ENCODE measurements at regions not wholly inside any gene's neighbourhood (a gene's known extent, or its start where the extent isn't known, plus 50 kb on each side); places are given as distances from the start of the nearest gene placed in this dataset.

- TF ChIP-seq POLR2AphosphoS5 (IDR thresholded peaks at IDR 0.05; ENCODE audit: low read depth, low read length) = no peak
- TF ChIP-seq POLR2A (IDR thresholded peaks at IDR 0.05; ENCODE audit: low read depth, low read length) = no peak
Measured at GRCh38 chr3:159787794-159788205, 200.8 kb upstream of the IL12A start.

All from GM12892 (cell line).